Activated T-helper 2 cell treated with anti-CD3 and anti-CD28 coated beads, Interferon-gamma antibody, Interleukin-2, Interleukin-4, amounts not matched to agents 10 μg/mL and 5 μg/mL and 100 μg/mL, durations not matched to agents 14 hours and 24 hours and 36 hours (primary cell): ENCODE measurements at regions not wholly inside any gene's neighbourhood (a gene's known extent, or its start where the extent isn't known, plus 50 kb on each side); places are given as distances from the start of the nearest gene placed in this dataset.
"Not testable (repeated sequence)": the region's sequence is repeated elsewhere in the genome, so short reads cannot be mapped to it uniquely, and the experiment has no call there.

ENCODE experiments used
- DNase-seq: peaks from one replicate; pipeline ENCODE4 v3.0.0; 2021; ENCODE audit warnings: low spot score
- H3K27ac Mint-ChIP-seq: one replicate; pipeline ENCODE4 v1.8.0; 2021; ENCODE audit warnings: mixed read lengths
- H3K27me3 Mint-ChIP-seq: one replicate; pipeline ENCODE4 v1.8.0; 2021; ENCODE audit warnings: low read depth, mixed read lengths
- H3K36me3 Mint-ChIP-seq: one replicate; pipeline ENCODE4 v1.8.0; 2021; ENCODE audit warnings: low read depth, mixed read lengths
- H3K4me1 Mint-ChIP-seq: one replicate; pipeline ENCODE4 v1.8.0; 2021; ENCODE audit warnings: low read depth, mixed read lengths
- H3K4me3 Mint-ChIP-seq: one replicate; pipeline ENCODE4 v1.8.0; 2021; ENCODE audit warnings: low read depth, mild to moderate bottlenecking, moderate library complexity, mixed read lengths
- H3K9me3 Mint-ChIP-seq: one replicate; pipeline ENCODE4 v1.8.0; 2021; ENCODE audit warnings: mixed read lengths
- intact Hi-C: fragments of 100-400 bp; cut with micrococcal nuclease; formaldehyde crosslinking; loops from one replicate; pipeline ENCODE4 v1.15.1; 2023

DNA sequence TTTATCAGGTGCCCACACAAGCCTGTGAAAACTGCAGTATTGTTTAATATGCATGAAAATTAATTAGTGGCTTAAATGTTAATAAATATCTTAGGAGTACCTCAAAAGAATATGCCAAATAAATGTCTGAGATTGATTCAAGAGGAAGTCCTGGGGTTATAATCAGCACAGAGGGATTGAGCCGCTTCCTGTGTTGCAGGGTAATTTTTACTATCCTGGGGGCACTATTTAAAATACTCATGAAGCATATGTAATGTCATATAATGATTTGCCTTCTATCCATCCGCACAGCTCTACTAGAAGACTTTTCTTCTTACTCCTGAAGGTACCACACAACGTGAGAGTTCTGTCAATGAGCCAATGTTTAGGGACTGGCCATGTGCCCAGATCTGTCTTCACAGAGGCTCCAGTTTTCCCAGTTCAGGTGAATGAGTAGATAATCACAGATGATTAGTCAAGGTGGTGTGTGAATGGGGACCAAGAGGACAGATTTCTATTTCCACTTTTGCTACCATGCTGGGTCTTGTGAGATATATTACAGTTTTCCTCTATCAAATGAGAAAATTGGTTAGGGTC lies 233.3 kb downstream of the USP46 start:
- H3K9me3 Mint-ChIP-seq: no peaks in the 10 kb centered on the region
- intact Hi-C loops: no loop called here
- no peaks in the 10 kb centered on the region for H3K4me1 Mint-ChIP-seq
- no peak overlapping the region for H3K4me3 Mint-ChIP-seq
- H3K36me3 Mint-ChIP-seq: no peaks in the 10 kb centered on the region
- no peaks in the 10 kb centered on the region for H3K27me3 Mint-ChIP-seq
- no peak overlapping the region for H3K27ac Mint-ChIP-seq
- DNase-seq: no peak

DNA sequence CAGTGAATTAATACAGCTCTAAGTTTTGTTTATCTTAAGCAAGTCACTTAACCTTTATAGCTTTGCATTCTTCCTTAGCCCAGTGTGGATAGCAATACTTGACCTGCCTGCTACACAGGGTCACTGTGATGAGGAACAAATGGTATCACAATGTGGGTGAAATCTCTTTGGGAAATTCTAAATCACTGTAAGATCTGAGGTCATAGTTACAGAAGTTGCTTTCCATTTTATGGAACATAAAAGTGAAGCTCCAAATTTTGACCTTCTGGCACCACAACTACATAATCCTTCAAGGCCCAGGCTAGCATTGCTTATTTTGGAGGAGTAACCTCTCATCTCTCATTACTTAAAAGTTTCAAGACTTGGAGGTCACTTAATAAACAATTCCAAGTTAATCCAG lies 227.7 kb downstream of the USP46 start:
- intact Hi-C loops: no loop called here
- Mint-ChIP-seq H3K9me3 (no peaks in the 10 kb centered on the region), H3K27me3 (no peaks in the 10 kb centered on the region), H3K36me3 (no peaks in the 10 kb centered on the region), H3K27ac (no peak overlapping the region), H3K4me1 (no peaks in the 10 kb centered on the region), H3K4me3 (no peak overlapping the region)
- DNase-seq: no peak

DNA sequence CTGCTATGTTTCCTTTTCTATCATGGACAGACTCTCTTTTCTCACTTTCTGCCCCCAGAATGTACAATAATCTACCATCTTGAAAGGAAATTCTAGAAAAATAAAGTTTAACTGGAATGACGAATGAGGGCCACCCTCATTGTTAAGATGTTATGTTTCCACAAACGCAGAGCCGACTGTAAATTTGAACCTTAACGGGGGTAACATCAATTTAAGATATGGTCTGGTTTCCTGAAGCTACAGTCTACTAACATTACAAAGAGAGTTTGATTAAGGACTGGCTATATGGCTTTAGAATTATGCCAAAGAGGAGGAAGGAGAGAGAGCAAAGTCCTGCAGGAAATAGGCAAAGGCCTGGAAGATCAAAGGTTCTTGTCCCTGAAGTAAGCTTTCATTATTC lies 227.2 kb downstream of the USP46 start:
- Mint-ChIP-seq H3K4me1 (no peaks in the 10 kb centered on the region), H3K36me3 (no peaks in the 10 kb centered on the region), H3K27me3 (no peaks in the 10 kb centered on the region), H3K9me3 (no peaks in the 10 kb centered on the region), H3K27ac (no peak overlapping the region), H3K4me3 (no peak overlapping the region)
- intact Hi-C loops: no loop called here
- DNase-seq: no peak

DNA sequence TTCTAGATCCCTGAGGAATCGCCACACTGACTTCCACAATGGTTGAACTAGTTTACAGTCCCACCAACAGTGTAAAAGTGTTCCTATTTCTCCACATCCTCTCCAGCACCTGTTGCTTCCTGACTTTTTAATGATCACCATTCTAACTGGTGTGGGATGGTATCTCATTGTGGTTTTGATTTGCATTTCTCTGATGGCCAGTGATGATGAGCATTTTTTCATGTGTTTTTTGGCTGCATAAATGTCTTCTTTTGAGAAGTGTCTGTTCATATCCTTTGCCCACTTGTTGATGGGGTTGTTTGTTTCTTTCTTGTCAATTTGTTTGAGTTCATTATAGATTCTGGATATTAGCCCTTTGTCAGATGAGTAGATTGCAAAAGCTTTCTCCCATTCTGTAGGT lies 216.6 kb downstream of the USP46 start:
- H3K4me3 Mint-ChIP-seq, H3K27me3 Mint-ChIP-seq, H3K4me1 Mint-ChIP-seq, DNase-seq, H3K36me3 Mint-ChIP-seq, intact Hi-C loops, H3K27ac Mint-ChIP-seq, H3K9me3 Mint-ChIP-seq: not testable (repeated sequence)

DNA sequence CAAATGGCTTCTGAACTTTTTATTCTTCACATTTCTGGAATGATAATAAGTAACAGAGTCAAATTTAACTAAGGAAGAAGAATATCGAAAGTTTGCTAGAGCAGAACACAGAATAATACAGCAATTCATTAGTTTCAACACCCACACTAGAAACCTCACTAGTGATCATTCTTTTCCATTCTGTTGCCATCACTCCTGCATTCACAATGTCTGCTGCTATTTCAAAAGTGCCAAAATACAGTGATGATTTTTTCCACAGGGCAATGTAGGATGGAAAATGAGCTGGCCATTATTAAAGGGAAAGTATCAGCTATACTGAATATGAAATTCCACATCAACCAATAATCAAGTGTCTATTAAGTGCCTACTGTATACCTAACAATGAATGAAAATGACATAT lies 186.7 kb downstream of the USP46 start:
- Mint-ChIP-seq H3K27me3 (no peaks in the 10 kb centered on the region), H3K9me3 (no peaks in the 10 kb centered on the region), H3K27ac (no peak overlapping the region), H3K4me1 (no peaks in the 10 kb centered on the region), H3K36me3 (no peaks in the 10 kb centered on the region), H3K4me3 (no peak overlapping the region)
- intact Hi-C loops: no loop called here
- DNase-seq: no peak

DNA sequence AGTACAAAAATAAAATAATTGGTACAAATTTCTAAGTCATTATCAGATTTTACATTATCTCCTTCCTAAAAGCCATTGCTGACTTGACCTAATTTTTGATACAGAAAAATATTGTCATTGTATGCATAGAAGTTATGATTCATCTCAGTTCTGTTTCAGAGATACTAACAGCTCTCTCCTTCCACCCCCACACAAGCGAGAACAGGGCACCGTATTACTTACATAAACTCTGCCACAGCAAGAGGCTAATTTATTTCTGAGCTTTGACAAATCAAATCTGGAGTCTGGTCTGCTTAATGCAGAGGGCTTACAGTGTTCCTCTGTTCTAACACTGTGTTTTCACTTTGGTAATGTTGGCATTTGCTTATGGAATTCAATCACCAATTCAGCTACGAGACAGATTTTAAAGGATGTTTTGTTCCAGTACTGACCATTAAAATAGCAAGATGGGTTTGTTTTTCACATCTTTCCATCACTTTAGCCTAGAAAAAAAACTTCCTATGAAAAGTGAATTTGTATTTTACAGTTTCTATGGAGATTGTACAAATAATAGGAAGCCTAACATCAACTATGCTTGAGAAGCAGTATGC lies 181.8 kb downstream of the USP46 start:
- Mint-ChIP-seq H3K27me3 (no peaks in the 10 kb centered on the region), H3K27ac (no peak overlapping the region), H3K36me3 (no peaks in the 10 kb centered on the region), H3K4me1 (no peaks in the 10 kb centered on the region), H3K9me3 (no peaks in the 10 kb centered on the region), H3K4me3 (no peak overlapping the region)
- intact Hi-C loops: no loop called here
- DNase-seq: no peak

DNA sequence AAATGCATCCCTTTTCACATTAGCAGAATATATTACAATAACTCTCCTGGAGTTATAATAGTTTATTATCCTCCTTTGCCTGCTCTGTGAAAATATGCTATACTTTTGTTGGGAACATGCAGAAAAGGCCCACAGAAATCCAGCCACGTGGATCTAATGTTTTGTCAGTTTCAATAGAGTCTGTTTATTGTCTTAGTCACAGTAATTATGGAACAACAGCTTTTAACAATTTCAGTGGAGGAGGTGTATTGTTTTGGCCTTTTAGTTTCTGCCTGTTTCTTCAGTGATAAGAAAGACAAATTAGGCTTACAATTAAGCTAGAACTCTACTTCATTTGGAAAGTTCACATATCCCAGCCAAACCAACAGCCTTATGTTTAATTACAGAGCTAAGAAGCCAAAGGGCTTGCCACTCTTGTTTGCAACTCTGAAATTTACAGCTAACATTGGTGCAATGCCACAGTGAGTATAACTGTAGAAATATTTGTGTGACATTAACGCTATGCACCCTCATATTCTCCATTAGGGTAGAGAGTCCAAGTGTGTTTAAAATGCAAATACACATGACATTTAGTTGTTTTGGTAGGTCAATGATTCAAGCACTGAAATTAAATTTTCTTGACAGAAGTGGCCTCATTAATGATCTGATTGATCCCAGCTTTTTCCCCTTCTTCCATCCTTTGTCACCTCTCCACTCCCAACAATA lies 175.8 kb downstream of the USP46 start:
- Mint-ChIP-seq H3K9me3 (no peaks in the 10 kb centered on the region), H3K27me3 (no peaks in the 10 kb centered on the region), H3K4me3 (no peak overlapping the region), H3K4me1 (no peaks in the 10 kb centered on the region), H3K27ac (no peak overlapping the region), H3K36me3 (no peaks in the 10 kb centered on the region)
- no peak for DNase-seq
- intact Hi-C loops: no loop called here

DNA sequence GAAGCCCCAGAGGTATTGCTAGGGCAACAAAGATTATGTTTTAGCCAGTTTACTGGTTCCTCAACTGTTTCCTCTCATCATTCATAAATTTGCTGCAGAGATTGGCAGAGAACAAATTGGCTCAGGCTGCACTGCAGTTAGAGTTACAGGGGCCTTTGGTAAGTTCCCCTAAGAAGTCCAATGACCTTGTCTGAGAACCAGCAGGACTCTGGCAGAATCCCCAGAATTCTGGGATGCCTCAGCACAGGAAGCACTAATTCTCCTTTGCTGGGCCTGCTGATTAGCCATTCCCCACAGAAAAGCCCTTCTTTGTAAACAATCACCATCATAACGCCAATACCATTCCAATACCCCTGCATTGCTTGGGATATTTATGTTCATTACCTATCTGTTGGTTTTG lies 151.3 kb downstream of the USP46 start:
- Mint-ChIP-seq H3K4me1 (no peaks in the 10 kb centered on the region), H3K4me3 (no peak overlapping the region), H3K27ac (no peak overlapping the region), H3K27me3 (no peaks in the 10 kb centered on the region), H3K36me3 (no peaks in the 10 kb centered on the region), H3K9me3 (no peaks in the 10 kb centered on the region)
- no peak for DNase-seq
- intact Hi-C loops: no loop called here

DNA sequence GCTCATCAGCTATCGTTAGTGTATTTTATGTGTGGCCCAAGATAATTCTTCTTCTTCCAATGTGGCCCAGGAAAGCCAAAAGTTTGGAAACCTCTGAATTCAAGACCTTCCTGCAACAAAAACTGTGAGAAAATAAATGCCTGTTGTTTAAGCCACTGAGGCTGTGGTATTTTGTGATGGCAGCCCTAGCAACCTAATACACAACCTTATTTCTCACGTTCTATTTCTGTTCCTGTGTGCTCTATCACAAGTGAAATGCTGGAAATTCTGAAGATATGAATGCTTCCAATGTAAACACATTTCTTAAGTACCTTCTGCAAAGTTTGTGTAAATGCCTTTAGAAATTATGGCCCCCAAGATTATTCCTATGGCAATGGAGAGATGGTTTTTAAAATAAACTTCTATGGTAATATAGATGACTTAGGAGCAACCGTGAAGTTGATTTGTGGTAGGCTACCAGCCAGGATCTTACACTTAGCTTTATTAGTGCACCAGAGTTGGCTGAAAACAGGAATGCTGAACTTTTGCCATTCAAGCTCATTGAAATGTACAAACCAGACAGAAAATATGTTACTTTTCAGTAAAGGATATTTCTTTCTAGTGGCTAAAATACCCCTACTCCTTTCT lies 148.0 kb downstream of the USP46 start:
- H3K27ac Mint-ChIP-seq: no peak overlapping the region
- no peak overlapping the region for H3K4me3 Mint-ChIP-seq
- H3K36me3 Mint-ChIP-seq: no peaks in the 10 kb centered on the region
- H3K27me3 Mint-ChIP-seq: no peaks in the 10 kb centered on the region
- peaks cover 3% of the 10 kb centered on the region for H3K9me3 Mint-ChIP-seq
- no peak for DNase-seq
- no peaks in the 10 kb centered on the region for H3K4me1 Mint-ChIP-seq
- intact Hi-C loops: no loop called here

DNA sequence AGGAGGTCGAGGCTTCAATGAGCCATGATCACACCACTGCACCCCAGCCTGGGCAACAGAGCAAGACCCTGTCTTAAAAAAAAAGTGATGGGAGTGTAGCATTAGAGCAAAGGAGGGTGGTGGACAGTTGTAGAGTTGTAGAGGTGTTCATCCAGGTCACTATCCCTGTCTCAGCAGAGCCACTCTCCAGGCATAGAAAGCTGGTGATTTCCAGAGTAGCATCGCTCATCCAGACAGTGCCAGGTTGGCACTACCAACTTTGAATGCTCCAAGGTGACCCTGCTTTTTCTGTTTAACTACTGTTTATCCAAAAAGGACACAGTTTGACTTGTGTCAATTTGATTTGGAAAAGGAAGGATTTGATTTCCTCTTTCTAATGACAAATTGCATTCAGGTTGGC lies 147.3 kb downstream of the USP46 start:
- intact Hi-C loops: no loop called here
- H3K27ac Mint-ChIP-seq: no peak overlapping the region

DNA sequence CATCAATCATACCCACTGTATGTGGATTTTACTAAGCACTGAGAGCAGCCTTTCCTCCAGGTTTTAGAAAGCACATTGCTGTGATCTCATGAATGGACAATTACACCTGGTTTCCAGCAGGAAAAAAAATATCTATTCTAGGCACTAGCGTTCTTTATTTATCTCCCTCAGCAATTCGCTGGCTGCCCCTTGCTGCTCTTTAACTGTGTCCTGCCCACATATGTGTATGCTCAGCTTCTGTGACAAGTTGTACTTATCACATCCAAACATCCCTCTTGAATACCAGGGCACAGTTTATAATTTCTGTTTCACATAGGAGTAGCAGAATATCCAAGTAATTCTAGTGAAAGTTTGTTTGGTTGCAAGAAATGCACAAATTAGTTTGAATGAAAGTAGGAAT lies 146.8 kb downstream of the USP46 start:
- no peak for DNase-seq
- H3K4me3 Mint-ChIP-seq: no peak overlapping the region
- no peaks in the 10 kb centered on the region for H3K4me1 Mint-ChIP-seq
- H3K9me3 Mint-ChIP-seq: peaks cover 4% of the 10 kb centered on the region
- intact Hi-C loops: no loop called here
- H3K36me3 Mint-ChIP-seq: no peaks in the 10 kb centered on the region
- no peak overlapping the region for H3K27ac Mint-ChIP-seq
- no peaks in the 10 kb centered on the region for H3K27me3 Mint-ChIP-seq

More for the DNA sequence above, 147.3 kb downstream of the USP46 start:
- Mint-ChIP-seq H3K27me3 (no peaks in the 10 kb centered on the region), H3K9me3 (peaks cover 4% of the 10 kb centered on the region), H3K4me1 (no peaks in the 10 kb centered on the region), H3K4me3 (no peak overlapping the region), H3K36me3 (no peaks in the 10 kb centered on the region)
- no peak for DNase-seq

DNA sequence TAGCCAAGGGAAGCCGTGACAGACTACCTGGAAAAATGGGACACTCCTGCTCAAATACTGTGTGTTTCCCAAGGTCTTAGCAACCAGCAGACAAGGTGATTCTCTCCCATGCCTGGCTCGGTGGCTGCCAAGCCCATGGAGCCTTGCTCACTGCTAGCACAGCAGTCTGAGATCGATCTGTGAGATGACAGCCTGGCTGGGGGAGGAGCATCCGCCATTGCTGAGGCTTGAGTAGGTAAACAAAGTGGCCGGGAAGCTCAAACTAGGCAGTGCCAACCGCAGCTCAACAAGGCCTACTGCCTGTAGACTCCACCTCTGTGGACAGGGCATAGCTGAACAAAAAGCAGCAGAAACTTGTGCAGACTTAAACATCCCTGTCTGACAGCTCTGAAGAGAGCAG lies 137.0 kb downstream of the USP46 start:
- H3K4me3 Mint-ChIP-seq, DNase-seq, H3K9me3 Mint-ChIP-seq, H3K27me3 Mint-ChIP-seq, H3K4me1 Mint-ChIP-seq, intact Hi-C loops, H3K36me3 Mint-ChIP-seq, H3K27ac Mint-ChIP-seq: not testable (repeated sequence)

DNA sequence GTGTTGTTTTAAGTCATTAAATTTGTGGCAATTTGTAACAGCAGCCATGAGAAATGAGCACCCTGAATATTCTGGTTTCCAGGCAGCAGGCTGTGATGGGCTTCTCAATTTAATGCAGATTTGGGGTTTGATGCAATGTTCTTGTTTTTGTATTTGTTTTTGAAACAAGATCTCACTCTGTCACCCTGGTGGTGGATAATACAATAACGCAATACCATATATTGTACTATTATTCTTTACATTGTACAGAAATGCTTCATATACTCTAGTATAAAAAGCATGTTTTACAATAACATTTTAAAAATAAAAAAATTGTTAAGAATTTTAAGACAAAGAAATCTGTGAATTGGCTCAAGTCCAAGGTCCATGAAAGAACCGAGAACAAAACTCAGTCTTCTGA lies 129.1 kb downstream of the USP46 start:
- no peak overlapping the region for H3K27ac Mint-ChIP-seq
- DNase-seq: no peak
- no peak overlapping the region for H3K4me3 Mint-ChIP-seq
- H3K27me3 Mint-ChIP-seq: peaks cover 2% of the 10 kb centered on the region
- H3K4me1 Mint-ChIP-seq: no peaks in the 10 kb centered on the region
- intact Hi-C loops: no loop called here
- no peaks in the 10 kb centered on the region for H3K9me3 Mint-ChIP-seq
- H3K36me3 Mint-ChIP-seq: no peaks in the 10 kb centered on the region
